ENCODE measurements at regions not wholly inside any gene's neighbourhood (a gene's known extent, or its start where the extent isn't known, plus 50 kb on each side); places are given as distances from the start of the nearest gene placed in this dataset.

DNA sequence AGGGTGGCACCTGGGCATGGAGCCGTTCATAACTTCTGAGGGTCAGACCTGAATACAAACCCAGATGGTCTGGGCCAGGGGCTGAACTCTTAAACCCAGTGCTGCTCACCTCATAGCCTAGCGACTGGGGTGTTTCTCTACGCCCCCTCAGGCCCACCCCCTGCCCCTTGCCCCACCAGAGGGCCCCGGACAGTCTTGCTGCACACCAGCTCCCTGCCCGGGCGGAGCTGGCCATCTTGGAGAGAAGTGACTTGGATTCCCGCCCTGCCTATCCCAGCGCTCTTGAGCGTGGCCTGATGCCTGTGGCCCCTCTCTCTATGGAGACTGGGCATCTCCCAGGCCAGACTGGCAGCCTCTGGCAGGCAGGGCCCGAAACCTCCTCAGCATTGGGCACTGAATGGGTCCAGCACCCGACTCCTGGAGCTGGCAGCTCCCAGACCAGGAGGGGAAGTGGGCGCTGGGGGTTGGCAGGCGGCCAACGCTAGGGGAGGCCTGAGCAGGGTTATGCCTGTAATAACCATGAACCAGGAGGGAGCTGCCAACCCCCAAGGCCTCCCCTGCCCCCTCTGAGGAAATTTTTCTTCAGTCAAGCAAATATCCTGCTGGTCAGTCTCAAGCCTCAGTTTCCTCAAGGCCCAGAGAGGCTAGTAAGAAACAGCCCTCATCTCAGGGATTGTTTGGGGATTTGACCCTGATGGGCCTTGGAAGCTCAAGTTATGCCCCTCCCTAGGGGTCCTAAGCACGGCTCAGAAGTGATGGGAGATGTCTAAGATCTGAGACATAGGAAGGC lies 169.5 kb downstream of the VEGFA start:
- TF ChIP-seq CTCF (IDR thresholded peaks at IDR 0.05) (no peak), POLR2A (IDR thresholded peaks at IDR 0.05) (no peak)
